Right forelimb (tissue), 1 donor: ENCODE measurements at regions not wholly inside any gene's neighbourhood (a gene's known extent, or its start where the extent isn't known, plus 50 kb on each side); places are given as distances from the start of the nearest gene placed in this dataset.
"Not testable (repeated sequence)": the region's sequence is repeated elsewhere in the genome, so short reads cannot be mapped to it uniquely, and the experiment has no call there.

Source experiments
- DNase-seq: peaks from one replicate; pipeline ENCODE4 v3.0.0-alpha.2; 2018

DNA sequence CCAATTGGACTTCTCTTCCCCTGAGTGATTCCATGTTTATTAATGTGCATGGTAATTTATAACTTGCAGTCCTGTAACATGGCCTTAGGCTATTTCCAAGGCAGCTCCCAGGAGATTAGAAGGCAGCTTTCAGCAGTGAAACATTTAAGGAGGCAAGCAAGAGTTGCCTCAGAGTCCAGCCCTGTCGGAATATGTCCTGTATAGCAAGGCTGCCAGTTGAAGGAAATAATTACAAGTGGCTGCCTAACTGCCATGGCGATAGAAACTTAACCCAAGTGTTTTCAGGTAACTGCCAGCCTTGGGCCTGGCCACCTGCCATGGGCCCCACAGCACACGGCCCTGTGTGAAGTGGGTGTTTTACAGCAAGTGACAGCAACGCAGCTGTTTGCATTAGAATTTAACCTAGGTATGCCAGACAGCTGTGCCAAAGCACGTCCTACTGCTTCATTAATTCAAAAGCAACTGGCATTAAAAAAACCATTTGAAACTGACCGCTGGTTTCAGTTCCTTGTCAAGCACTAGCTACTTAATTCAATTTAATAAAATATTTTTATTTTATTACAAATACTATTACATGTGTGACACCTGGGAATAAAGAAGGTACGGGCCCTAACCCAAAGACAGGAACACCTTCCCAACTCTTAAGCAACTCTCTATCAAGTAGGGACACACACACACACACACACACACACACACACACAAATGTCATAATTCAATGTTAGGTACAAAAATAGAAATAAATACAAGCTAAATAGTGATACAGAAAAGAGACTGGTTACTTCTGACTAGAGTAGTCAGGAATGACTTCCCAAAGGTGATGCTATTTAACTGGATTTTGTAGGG is 151.8 kb upstream of the HEY2 start:
- DNase-seq, result no peak

DNA sequence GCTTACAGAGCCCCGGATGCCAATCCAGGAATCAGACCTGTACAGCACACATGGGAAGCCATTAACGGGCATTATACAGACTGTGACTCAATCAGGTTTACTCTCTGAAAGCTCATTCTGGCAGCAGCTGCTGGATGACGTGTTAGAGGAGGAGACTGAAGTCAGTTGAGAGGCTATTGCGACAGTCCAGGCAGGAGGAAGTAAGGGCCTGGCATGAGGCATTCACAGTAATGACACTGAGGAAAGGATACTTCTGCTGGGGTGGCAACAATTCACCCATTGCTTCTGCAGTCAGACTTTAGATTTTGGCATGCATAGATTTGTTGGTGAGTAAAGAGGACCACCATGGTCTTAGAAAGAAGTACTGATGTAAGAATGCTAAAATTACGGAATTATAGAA is 151.0 kb upstream of the HEY2 start:
- no peak for DNase-seq

DNA sequence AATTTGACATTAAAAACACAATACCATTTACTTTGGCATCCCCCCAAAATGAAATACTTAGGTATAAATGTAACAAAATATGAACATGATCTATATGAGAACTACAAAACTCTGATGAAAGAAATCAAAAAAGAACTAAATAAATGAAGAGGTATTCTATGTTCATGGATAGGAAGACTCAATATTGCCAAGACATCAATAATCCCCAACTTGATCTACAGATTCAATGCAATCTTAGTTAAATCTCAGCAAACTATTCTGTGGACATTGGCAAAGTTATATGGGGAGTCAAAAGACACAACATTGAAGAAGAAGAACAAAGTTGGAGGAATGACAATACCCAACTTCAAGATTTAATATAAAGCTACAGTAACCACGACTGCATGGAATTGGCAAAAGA is 145.2 kb upstream of the HEY2 start:
- no peak for DNase-seq

DNA sequence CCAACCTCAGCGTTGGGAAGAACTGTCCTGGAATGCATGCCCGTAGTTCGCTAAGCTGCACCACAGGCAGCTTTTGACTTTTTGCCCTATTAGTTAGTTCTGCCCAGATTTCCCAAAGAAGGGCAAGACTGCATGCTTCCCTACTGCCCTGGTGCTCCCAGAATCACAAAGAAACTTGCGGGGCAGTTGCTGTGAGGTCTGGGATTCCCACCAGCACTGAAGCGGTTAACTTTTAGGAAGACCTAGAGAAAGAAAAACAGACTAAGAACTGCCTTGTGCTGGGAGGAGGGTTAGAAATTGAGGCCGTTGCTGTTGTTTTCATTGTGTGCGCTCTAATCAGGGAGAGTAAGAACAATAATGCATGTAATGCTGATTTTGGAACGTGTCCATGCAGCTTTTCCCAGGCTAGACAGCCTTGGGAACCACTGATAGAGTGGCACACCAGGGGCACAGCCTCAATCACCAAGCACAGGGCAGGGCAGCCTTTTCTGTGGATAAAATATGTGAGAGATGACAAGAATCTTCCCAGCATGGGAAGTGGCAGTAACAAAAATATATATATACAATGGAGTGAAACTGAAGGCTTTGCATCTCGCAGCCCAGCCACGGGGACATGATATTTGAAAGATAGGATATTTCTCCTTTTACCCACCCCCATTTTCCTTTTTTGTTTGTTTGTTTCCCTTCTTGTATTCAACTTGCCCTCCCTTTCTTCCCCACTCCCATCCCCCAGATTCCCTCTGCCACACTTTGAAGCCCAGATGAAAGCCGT is 137.7 kb upstream of the HEY2 start:
- DNase-seq, result peak; percentile 48

DNA sequence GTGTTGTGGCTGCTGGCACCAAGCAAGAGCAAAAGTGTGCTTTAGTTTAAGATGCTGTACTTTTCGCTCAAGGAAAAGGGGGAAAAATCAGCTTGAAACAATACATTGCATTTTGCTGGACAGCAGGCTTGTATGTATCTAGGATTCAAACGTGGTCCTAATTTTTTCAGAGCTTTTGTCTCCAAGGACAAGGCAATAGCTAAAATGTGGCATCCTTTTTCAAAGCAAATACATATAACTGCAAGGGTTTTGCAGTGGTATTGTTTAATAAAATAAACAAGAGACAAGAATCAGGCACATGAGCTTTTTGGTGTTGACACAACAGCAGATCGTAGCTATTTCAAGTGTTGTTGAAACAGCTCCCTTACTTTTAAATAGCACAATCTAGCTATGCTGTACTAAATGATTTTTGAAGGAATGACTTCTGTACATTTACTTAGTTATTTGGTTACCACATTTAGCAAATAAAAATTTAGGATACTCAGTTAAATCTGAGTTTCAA is 137.0 kb upstream of the HEY2 start:
- no peak for DNase-seq

DNA sequence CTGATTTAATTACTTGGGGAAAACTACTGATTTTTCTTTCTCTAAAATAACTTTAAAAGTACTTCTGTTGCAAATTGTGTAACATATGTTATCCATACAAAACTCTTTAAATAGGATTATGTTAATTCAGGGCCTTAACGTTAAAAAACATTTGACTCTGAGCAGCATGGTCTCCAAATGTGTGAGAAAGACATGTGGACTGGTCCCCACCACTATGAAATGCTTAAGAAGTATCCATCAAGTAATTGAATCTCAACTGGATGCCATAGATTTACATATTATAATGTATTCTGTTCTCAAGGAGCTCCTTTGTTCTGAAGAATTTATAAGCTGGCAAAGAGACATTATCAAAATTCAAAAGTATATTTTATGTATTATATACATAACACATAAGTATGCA is 130.8 kb upstream of the HEY2 start:
- DNase-seq, result no peak

DNA sequence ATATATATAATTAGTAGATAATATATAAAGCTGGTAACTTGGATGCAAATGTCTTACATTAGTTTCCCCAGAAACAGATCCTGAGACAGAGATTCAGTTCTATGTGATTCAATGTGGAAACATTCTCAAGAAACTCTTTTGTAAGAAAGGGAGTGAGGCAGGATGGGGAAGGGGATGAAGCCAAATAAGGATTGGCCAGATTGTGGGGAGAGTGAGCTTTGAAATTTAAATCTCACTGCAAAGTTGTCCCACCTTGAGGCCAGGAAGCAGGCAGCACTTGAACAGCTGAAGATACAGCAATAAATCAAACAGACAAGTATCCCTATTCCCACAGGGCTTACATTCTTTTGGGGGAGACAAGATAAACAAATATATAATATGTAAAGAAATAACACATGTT is 126.3 kb upstream of the HEY2 start:
- no peak for DNase-seq

DNA sequence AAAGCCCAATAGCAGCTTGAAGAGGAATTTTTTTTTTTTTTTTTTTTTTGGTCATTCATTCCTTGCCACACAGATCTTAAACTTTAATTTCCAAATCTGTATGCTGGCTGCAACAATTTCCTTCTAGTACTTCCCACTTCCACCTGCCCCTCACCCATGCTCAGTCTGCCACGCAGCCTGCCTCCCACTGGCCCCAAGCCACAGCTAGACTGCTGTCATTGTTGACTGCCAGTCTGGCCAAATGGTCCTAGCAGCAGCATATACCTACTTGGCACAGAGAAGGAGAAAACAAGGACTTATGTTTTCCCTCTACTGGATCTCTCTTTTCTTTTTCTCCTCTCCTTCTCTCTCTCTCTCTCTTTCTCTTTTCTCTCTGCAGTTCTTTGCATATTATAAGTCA is 118.3 kb upstream of the HEY2 start:
- no peak for DNase-seq

DNA sequence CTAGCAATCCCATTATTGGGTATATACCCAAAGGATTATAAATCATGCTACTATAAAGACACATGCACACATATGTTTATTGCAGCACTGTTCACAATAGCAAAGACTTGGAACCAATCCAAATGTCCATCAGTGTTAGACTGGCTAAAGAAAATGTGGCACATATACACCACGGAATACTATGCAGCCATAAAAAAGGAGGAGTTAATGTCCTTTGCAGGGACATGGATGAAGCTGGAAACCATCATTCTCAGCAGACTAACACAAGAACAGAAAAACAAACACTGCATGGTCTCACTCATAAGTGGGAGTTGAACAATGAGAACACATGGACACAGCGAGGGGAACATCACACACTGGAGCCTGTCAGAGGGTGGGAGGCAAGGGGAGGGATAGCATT is 113.4 kb upstream of the HEY2 start:
- DNase-seq, result not testable (repeated sequence)

DNA sequence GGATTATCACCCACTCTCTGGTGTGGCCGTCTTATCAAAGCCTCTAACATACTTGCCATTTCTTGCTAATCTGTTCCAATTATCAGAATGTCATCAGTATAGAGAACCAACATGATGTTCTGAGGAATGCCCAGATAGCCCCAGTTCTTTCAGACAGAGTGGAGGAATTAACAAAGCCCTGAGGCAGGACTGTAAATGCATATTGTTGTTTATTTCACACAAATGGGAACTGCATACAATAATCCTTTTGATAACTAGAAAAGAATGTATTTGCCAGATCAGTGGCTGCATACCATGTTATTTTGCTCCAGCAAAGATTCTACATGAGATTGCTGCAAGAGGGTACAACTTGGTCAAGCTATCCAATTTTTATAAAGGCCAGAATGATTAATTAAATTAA is 112.8 kb upstream of the HEY2 start:
- no peak for DNase-seq

DNA sequence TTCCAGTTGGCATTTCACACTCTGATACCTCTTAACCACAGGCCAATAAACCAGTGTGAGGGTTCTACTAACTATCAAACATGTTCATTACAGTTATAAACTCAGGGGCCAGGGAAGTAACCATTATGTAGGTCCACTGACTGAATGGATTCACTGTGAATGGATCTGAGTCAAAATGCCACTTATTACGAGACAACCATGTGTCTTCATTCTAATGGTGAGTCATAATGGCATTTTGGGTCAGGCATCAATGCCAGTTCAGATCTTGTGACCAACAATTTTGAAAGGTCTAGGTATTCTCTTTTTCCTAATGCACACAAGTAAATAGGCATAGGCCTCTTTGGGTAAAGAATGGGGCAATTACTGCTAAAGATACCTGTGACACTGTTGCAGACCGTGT is 112.2 kb upstream of the HEY2 start:
- DNase-seq, result no peak

DNA sequence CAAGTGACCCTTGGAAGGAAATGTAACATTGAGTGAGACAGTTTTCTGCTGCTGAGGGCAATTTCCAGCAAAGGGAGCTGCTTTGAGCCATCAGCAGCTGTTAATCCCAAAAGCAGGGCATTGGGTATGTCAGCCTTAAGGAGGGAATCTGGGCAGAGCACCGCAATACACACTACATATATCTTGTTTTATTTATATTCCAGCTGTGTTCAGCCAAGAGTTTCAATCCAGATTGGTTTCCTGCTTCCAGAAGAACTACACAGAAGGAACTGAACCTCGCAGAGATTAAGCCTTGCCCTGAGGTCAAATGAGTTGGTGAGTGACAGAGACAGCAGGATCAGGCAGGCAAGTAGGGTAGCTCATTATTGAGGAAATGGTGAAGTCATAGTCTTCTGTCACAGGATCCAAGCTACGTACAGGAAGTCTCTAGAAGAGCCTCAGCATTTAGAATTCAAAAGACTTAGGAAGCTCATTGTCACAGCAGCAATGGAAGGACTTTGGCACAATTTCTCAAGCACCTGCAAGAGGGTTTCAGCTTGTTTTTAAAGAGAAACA is 109.9 kb upstream of the HEY2 start:
- no peak for DNase-seq

DNA sequence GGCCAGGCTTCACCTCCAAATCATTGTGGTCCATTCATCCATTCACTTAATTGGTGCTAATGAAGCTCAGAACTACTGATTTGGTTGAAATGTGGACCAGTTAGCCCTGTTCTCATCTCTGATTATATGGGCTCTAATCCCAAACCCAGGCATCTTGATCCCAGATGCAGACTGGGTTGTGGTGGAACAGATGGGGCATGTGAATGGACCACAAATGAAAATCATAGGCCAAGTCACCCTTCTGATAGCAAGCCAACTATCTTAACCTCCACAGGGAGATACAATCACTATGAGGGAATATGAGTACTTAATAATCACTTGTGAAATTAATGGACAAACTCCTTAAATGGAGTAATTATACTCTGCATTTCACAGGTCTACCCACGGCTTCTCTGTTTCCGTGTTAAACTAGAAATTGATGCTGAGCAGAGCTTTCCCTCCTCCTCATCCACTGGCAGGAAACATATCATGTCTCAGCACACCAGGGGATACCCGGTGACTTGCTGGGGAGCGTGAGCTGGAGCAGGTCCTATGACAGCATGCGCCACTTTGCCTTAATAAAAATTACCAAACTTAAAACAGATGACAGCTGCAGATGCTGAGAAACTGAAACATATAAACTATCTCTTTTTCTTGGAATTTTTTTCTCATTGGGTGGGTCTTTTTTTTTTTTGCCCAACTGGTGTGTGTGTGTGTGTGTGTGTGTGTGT is 108.8 kb upstream of the HEY2 start:
- DNase-seq, result no peak

DNA sequence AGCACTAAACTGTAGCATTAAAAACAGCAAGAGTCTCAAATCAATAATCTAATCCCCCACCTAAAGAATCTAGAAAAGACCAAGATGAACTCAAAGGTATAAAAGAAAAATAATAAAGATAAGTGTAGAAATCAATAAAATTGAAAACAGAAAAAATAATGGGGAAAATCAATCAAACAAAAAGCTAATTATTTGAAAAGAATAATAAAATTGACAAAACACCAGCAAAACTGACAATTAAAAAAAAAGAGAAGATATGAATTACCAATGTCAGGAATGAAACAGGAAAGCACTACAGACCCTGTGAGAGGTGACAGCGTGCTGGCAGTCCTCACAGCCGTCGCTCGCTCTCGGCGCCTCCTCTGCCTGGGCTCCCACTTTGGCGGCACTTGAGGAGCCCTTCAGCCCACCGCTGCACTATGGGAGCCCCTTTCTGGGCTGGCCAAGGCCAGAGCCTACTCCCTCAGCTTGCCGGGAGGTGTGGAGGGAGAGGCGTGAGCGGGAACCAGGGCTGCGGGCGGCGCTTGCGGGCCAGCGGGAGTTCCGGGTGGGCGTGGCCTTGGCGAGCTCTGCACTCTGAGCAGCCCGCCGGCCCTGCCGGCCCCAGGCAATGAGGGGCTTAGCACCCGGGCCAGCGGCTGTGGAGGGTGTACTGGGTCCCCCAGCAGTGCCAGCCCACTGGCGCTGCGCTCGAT is 105.3 kb upstream of the HEY2 start:
- not testable (repeated sequence) for DNase-seq

DNA sequence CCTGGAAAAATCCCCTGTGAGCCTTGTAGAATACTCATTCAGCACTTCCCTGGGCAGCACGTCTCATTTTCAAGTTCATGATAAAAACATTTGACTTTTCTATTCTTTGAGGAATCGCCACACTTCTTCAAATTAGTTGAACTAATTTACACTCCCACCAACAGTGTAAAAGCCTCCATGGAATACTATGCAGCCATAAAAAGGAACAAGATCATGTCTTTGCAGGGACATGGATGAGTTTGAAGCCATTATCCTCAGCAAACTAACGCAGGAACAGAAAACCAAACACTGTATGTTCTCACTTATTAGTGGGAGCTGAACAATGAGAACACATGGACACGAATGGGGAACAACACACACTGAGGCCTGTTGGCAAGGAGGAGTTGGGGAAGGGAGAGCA is 102.0 kb upstream of the HEY2 start:
- DNase-seq, result no peak

DNA sequence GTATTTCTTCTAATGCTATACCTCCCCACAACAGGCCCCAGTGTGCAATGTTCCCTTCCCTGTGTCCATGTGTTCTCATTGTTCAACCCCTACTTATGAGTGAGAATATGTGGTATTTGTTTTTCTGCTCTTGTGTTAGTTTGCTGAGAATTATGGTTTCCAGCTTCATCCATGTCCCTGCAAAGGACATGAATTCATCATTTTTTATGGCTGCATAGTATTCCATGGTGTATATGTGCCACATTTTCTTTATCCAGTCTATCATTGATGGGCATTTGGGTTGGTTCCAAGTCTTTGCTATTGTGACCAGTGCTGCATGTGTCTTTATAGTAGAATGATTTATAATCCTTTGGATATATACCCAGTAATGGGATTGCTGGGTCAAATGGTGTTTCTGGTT is 95.7 kb upstream of the HEY2 start:
- DNase-seq, result not testable (repeated sequence)

DNA sequence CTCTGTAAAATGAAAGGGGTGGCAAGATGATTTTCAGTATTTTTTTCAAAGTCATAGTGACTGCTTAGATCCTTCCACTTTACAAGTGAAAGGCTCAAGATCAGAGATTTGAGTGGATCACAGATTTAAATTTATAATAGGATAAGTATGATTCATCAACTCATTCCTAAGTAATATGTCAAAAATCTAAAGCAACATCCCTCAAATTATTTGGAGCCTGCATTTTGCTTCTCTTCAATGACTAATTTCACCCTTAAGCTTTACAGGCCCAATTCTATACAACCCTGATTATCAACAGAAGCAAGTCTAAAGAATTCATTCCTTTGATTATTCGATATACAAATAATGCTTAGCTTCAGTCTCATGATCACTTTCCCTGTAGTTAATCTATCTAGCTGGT is 93.9 kb upstream of the HEY2 start:
- DNase-seq, result no peak

DNA sequence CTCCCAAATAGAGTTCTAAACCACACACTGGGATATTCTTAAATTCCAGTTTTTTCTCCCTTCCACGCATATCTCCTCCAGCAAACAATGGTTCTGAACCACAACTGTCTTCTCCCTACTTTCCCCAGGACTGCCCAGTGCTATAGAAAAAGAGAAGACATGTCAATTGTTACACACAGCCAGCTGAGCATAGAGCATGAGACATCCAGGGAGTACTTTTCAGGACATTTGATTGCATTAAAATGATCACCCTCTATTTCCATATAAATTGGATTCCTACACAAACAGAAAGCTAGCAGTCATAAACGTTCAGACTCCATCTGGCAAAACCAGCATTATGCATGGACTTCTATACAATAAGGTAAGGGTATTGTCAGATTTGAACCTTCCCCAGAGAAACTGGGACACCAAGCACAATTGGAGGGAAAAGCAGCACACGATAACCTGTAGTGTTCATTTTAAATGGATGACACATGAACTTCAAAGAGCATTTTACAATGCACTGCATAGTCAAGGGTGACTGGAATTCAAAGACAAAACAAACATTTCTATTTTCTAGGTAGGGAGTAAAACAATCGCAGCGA is 93.1 kb upstream of the HEY2 start:
- no peak for DNase-seq

DNA sequence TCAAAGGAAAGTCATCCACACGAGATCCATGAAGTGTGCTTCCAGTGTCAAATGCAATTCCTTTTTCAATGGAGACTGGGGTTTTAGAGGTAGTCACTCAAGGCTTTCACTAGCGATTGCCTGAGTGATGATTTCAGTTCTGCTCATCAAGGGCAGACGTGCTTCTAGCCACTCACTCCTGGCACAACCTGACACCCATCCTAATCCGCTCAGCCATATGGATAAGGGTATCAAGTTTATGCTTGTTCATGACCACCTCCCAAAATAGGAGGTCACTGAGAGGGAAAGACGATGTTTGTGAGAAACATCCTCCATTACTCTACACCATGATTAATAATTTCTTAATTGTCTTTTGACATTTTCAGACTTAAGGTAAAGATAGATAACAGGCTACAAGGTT is 91.3 kb upstream of the HEY2 start:
- no peak for DNase-seq

DNA sequence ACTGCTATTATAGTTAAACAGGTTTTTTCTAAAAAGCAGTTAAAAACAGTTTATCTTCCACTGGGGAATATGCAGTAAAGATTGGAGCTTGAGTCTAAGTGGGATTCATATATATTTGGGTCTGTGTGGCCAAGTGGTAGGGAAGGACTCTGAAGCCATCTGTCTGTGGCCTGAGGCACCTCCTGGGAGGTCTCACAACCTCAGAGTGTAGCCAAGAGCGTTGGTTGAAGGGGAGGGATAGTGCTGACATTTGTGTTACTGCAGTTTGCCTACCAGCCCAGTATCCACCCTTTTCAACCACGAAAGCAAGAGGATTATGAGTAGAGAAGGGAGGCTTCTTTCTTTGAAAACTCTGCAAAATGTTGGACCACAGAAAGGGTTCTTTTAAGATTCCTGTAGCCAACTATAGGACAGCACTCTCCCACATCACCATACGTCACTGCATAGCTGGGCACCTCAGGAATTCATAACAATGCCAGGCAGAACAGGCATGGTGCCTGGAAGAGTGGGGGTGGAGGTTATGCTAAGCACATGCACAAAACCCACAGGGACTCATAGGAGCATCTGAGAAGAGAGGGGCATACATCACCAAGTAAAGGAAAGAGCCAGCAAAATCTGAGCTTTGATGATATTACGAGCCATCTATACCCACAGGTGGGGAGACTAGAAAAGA is 90.5 kb upstream of the HEY2 start:
- DNase-seq, result no peak

DNA sequence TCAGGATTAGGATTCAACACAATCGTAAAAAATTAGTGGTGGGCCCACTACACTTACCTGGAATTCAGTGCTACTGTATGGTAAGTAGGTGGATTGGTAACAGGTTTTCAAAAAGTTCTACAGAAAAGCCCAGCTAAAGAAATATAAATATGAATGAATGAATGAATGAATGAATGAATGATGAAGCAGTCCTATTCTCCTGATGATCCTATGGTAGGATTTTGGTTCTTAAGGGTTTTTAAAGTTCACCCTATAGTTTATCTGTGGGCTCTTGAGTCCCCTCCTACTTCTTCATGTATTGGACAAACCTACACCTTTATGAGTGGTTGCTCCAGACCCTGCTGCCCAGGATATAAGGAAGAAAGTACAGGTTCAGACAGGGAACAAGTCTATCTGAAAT is 89.5 kb upstream of the HEY2 start:
- DNase-seq, result no peak

DNA sequence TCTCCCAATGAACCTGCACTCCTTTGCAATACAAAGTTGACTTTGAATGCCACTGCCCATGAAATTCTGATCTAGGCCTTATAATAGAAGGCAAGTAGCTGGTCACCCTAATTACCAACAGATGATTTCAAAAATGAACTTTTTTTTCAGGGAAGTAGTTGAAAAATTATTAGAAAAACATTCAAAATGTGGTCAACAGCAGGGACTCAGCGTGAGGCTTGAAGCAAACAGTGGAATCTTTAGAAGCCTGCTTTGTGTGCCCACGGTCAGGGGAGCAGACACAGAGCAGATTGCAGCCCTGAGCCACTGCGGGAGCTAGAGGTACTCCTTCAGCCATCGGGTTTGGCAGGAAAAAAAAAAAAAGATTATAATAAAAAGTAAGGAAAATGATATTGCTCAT is 87.1 kb upstream of the HEY2 start:
- DNase-seq, result no peak
